ENCODE measurements at regions not wholly inside any gene's neighbourhood (a gene's known extent, or its start where the extent isn't known, plus 50 kb on each side); places are given as distances from the start of the nearest gene placed in this dataset.
"Not testable (repeated sequence)": the region's sequence is repeated elsewhere in the genome, so short reads cannot be mapped to it uniquely, and the experiment has no call there.

- no peak for DNase-seq (ENCODE audit: low spot score)
Observed at GRCh38 chr22:22168941-22169867, 75.4 kb upstream of the VPREB1 start.

GRCh38 chr22:22168190-22168940, 76.2 kb upstream of the VPREB1 start:
- DNase-seq (ENCODE audit: low spot score), result no peak

DNA sequence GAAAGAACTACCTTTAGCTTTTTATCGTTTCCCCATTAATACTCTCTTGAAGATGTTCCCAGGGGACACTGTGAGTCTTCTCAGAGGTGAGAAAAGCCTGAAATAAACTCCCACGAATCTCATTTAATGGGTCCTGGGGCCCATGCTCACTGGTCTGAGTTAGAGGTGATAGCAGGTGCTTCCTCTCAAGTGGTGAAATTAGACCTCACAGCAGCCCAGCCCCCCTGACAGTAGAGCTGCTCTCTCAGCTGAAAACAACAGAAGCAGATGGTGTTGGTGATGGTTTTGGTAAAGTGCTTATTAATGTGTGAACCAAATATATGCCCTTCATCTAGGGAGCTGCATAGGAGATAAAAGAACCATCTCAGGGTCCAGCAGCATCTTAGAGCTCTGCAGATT, 76.8 kb upstream of the VPREB1 start:
- DNase-seq (ENCODE audit: low spot score), result no peak

DNA sequence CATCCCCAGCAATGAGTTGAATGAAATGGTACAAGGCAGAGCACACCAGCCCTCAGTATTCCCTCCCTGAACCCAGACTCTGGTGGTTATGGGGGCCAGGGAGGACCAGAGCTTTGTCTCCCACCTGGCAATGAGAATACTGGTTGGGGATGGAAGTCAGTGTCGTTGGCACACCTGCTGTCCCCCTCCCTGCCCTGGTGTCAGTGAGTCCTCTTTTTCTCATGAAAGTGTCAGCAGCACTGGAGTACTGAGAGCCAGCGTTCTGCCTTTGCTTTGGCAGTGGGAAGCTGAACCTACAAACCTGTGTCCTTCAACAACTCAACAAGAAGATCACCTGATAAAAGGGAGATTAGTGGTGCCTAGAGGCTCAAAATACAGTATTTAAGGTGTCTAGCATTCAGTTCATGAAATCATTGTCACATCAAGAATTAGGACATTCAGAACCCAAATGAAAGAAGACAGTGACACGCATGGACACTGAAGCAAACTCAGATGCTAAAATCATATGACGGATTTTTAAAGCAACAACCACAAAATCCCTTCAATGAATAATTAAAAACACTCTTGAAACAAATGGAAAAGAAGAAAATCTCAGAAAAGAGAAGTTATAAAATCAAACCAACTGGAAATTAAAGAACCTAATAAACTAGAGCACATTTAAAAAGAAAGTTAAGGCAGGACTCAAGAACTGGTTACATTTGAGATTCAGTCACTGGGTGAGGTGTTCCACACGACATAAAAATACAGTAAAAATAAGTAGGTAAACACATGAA, 77.5 kb upstream of the VPREB1 start:
- no peak for DNase-seq (ENCODE audit: low spot score)

DNA sequence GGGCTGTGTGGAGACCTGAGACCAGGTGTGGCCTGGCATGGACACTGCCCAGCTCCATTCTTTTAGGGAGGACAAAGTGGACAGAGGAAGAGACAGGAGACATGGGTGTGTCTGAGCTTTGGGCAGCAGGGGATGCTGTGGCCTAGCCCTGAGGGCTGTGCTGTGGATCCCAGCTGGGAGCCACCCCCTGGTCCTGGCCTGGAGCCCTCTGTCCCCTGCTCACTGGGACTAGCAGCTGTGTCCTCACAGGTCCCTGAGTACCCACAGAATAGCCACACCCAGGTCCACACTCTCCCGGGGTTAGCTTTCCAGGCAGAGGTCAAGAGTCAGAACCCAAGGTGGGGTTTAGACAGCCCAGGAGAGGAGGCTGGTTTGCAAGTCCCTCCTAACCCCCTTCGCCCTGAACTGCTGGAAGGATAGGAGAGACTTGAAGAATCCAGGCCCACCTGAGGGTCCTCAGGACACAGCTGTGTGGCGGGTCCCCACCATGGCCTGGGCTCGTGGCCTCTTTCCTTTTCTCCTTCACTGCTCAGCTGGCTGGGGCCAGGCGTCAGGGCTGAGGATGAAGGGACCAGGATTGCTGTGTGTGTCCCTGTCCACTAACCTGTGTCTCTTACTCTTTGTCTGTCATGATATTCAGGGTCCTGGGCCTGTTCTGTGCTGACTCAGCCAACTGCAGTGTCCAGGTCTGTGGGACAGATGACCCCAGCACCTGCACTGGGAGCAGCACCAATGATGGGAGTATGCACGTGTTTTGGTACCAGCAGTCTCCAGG, 78.5 kb upstream of the VPREB1 start:
- DNase-seq (ENCODE audit: low spot score), result no peak

GRCh38 chr22:22164541-22165272, 79.9 kb upstream of the VPREB1 start:
- no peak for DNase-seq (ENCODE audit: low spot score)

- DNase-seq (ENCODE audit: low spot score), result no peak
Observed at GRCh38 chr22:22161924-22162851, 82.4 kb upstream of the VPREB1 start.

DNA sequence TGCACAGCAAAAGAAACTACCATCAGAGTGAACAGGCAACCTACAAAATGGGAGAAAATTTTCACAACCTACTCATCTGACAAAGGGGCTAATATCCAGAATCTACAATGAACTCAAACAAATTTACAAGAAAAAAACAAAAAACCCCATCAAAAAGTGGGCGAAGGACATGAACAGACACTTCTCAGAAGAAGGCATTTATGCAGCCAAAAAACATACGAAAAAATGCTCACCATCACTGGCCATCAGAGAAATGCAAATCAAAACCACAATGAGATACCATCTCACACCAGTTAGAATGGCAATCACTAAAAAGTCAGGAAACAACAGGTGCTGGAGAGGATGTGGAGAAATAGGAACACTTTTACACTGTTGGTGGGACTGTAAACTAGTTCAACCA, 83.8 kb upstream of the VPREB1 start:
- not testable (repeated sequence) for DNase-seq (ENCODE audit: low spot score)

DNA sequence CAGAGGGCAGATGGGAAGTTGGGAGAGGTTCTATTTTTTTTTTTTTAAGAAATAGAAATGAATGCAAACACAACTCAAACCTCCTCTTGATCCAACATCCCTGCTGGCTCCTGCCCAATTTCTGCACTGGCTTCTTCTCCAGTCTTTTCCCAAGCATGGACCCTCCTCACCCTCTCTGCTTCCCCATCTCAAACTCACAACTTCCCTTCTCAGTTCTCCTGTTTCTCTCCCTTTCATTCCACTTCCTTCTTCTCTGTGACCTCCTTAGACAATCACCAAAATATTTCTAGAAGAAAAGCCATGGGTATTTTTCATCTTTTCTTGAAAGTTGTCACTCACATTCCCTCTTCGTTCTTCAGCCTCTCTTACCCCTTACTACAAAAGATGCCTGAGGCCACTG, 85.2 kb upstream of the VPREB1 start:
- no peak for DNase-seq (ENCODE audit: low spot score)

DNA sequence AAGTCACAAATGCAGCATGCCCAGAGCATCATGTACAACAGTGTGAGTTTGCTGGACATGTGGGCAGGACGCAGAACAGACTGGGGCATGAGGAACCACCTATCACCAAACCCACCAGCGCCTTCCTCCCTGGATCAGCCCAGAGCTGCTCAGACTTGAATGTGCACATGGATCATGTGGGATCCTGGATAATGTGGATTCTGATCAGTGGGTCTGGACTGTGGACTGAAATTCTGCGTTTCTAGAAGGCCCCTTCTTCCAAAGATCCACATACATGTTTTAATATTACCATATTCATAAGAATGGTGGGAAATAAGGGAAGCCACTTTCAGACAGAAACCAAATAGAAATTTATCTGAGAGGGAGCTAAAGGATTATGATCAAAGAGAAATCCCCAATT, 85.6 kb upstream of the VPREB1 start:
- DNase-seq (ENCODE audit: low spot score), result no peak

GRCh38 chr22:22158207-22158816, 86.3 kb upstream of the VPREB1 start:
- DNase-seq (ENCODE audit: low spot score), result no peak

DNA sequence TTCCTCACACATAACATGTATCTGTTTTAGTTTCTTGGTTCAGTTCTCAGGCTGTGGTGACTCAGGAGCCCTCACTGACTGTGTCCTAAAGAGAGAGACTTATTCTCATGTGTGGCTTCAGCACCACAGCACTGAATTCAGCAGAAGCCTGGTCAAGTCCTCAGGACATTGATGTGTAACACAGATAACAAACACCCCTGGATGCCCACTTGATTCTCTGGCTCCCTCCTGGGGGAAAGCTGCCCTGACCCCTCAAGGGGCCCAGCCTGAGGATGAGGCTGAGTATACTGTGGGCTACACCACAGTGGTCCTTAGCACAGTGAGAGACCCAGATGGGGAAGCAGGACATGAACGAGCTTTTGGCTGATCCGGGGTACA, 87.2 kb upstream of the VPREB1 start:
- no peak for DNase-seq (ENCODE audit: low spot score)

GRCh38 chr22:22156716-22157347, 87.8 kb upstream of the VPREB1 start:
- peak; percentile 64 for DNase-seq (ENCODE audit: low spot score)

DNA sequence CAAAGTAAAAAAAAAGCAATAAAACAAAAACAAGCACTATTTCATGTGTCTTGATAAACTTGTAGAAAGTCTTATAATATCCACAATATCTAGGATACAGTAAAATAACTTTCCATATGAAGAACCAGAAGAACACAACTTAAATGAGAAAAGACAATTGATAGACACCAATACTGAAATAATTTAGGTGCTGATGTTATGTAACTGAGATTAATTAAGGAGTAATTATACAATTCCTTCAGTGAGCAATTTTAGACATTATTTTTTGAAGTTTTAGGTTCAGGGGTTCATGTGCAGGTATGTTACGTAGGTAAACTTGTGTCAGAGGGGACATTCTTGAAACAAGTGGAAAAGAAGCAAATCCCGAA, 88.3 kb upstream of the VPREB1 start:
- no peak for DNase-seq (ENCODE audit: low spot score)

DNA sequence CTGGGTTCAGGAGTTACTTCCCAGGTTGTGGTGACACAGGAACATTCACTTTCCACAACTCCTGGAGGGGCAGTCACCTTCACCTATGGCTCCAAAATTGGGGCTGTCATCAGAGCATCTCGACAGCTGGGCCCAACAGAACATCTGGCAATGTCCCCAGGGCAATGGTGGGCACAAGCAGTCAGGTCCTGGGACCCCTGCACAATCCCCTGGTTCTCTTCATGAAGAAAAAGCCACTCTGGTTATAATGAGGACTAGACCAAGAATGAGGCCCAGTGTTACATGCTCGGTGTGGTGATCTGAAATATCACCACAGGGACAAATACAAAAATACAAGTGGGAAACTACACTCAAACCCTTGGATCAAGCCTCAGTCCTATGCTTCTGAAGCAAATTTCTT, 89.0 kb upstream of the VPREB1 start:
- DNase-seq (ENCODE audit: low spot score), result no peak

- DNase-seq (ENCODE audit: low spot score), result no peak
Observed at GRCh38 chr22:22155146-22155545, 89.4 kb upstream of the VPREB1 start.

- no peak for DNase-seq (ENCODE audit: low spot score)
Observed at GRCh38 chr22:22154040-22154439, 90.5 kb upstream of the VPREB1 start.

- DNase-seq (ENCODE audit: low spot score), result no peak
Observed at GRCh38 chr22:22151308-22151707, 93.3 kb upstream of the VPREB1 start.

GRCh38 chr22:22150457-22150856, 94.1 kb upstream of the VPREB1 start:
- no peak for DNase-seq (ENCODE audit: low spot score)
